NCI-H524 treated with DMSO at 0.1 percent for 48 hours (cell line): ENCODE measurements at regions not wholly inside any gene's neighbourhood (a gene's known extent, or its start where the extent isn't known, plus 50 kb on each side); places are given as distances from the start of the nearest gene placed in this dataset.

Experiments used
- DNase-seq: peaks from one replicate; lab custom pipeline; 2025; lab: John Stamatoyannopoulos, UW

- no peak for DNase-seq
Observed at GRCh38 chr11:104254347-104254746, 90.4 kb upstream of the PDGFD start.

GRCh38 chr11:104246590-104246989, 82.6 kb upstream of the PDGFD start:
- DNase-seq = no peak

GRCh38 chr11:104238916-104239315, 75.0 kb upstream of the PDGFD start:
- no peak for DNase-seq

GRCh38 chr11:104225047-104225446, 61.1 kb upstream of the PDGFD start:
- no peak for DNase-seq

- no peak for DNase-seq
Observed at GRCh38 chr11:104222464-104222863, 58.5 kb upstream of the PDGFD start.

- DNase-seq = no peak
Observed at GRCh38 chr11:104221455-104221854, 57.5 kb upstream of the PDGFD start.

- no peak for DNase-seq
Observed at GRCh38 chr11:104219096-104219495, 55.1 kb upstream of the PDGFD start.

GRCh38 chr11:104214517-104214916, 50.6 kb upstream of the PDGFD start:
- no peak for DNase-seq
